ENCODE measurements at regions not wholly inside any gene's neighbourhood (a gene's known extent, or its start where the extent isn't known, plus 50 kb on each side); places are given as distances from the start of the nearest gene placed in this dataset.

- no peak for DNase-seq (ENCODE audit: low read depth in 2 of 2)
Measured at GRCh38 chr13:50192272-50192813, 177.1 kb downstream of the KCNRG start.

GRCh38 chr13:50195045-50195444, 179.8 kb downstream of the KCNRG start:
- DNase-seq (ENCODE audit: low read depth in 2 of 2) = no peak

- no peak for DNase-seq (ENCODE audit: low read depth in 2 of 2)
Measured at GRCh38 chr13:50196118-50196517, 180.9 kb downstream of the KCNRG start.

GRCh38 chr13:50197705-50198104, 182.5 kb downstream of the KCNRG start:
- DNase-seq (ENCODE audit: low read depth in 2 of 2) = no peak

- no peak for DNase-seq (ENCODE audit: low read depth in 2 of 2)
Measured at GRCh38 chr13:50198508-50198907, 183.3 kb downstream of the KCNRG start.

GRCh38 chr13:50200569-50200968, 185.3 kb downstream of the KCNRG start:
- no peak for DNase-seq (ENCODE audit: low read depth in 2 of 2)

- DNase-seq (ENCODE audit: low read depth in 2 of 2) = no peak
Measured at GRCh38 chr13:50200988-50201387, 185.7 kb downstream of the KCNRG start.

GRCh38 chr13:50202485-50202884, 187.2 kb downstream of the KCNRG start:
- DNase-seq (ENCODE audit: low read depth in 2 of 2) = no peak

- no peak for DNase-seq (ENCODE audit: low read depth in 2 of 2)
Measured at GRCh38 chr13:50203256-50203941, 188.2 kb downstream of the KCNRG start.

- no peak for DNase-seq (ENCODE audit: low read depth in 2 of 2)
Measured at GRCh38 chr13:50205581-50205980, 190.3 kb downstream of the KCNRG start.

GRCh38 chr13:50208826-50209335, 193.6 kb downstream of the KCNRG start:
- DNase-seq (ENCODE audit: low read depth in 2 of 2) = no peak

GRCh38 chr13:50209631-50210030, 194.4 kb downstream of the KCNRG start:
- no peak for DNase-seq (ENCODE audit: low read depth in 2 of 2)

- no peak for DNase-seq (ENCODE audit: low read depth in 2 of 2)
Measured at GRCh38 chr13:50213526-50213925, 198.3 kb downstream of the KCNRG start.

- DNase-seq (ENCODE audit: low read depth in 2 of 2) = no peak
Measured at GRCh38 chr13:50214514-50214913, 199.3 kb downstream of the KCNRG start.

GRCh38 chr13:50215399-50215798, 200.2 kb downstream of the KCNRG start:
- DNase-seq (ENCODE audit: low read depth in 2 of 2) = no peak

- no peak for DNase-seq (ENCODE audit: low read depth in 2 of 2)
Measured at GRCh38 chr13:50219743-50220142, 204.5 kb downstream of the KCNRG start.

GRCh38 chr13:50220938-50221337, 205.7 kb downstream of the KCNRG start:
- no peak for DNase-seq (ENCODE audit: low read depth in 2 of 2)

- DNase-seq (ENCODE audit: low read depth in 2 of 2) = no peak
Measured at GRCh38 chr13:50222569-50223332, 207.5 kb downstream of the KCNRG start.

GRCh38 chr13:50224534-50224933, 209.3 kb downstream of the KCNRG start:
- DNase-seq (ENCODE audit: low read depth in 2 of 2) = no peak

- DNase-seq (ENCODE audit: low read depth in 2 of 2) = no peak
Measured at GRCh38 chr13:50225193-50226155, 210.2 kb downstream of the KCNRG start.

- no peak for DNase-seq (ENCODE audit: low read depth in 2 of 2)
Measured at GRCh38 chr13:50226515-50227155, 211.4 kb downstream of the KCNRG start.
